ENCODE measurements at regions not wholly inside any gene's neighbourhood (a gene's known extent, or its start where the extent isn't known, plus 50 kb on each side); places are given as distances from the start of the nearest gene placed in this dataset.

GRCh38 chrX:116243039-116243438, 72.5 kb downstream of the AGTR2 start:
- TF ChIP-seq EZH2 (IDR thresholded peaks at IDR 0.05; ENCODE audit: low read length) = no peak
- TF ChIP-seq CTCF (optimal IDR thresholded peaks at IDR 0.05 in 1 of 3, IDR thresholded peaks at IDR 0.05 in 1 of 3, conservative IDR thresholded peaks at IDR 0.05 in 1 of 3; ENCODE audit: extremely low read depth in 1 of 3, insufficient read depth in 2 of 3, low read length in 3 of 3) = no peak
- dilution Hi-C loops (cut with MboI; ENCODE audit: extremely low pct_ligation_motif_present, low sequenced_read_pairs) = no loop called here
- Histone ChIP-seq H3K27me3 (ENCODE audit: control insufficient read depth, extremely low read depth, insufficient read depth, low read length) (no peaks in the 10 kb centered on the region), H3K9ac (ENCODE audit: control insufficient read depth, extremely low read depth, insufficient read depth, low read length) (no peak overlapping the region), H3K9me1 (ENCODE audit: control insufficient read depth, extremely low read depth, insufficient read depth, low read length) (no peaks in the 10 kb centered on the region), H4K20me1 (ENCODE audit: control insufficient read depth, extremely low read depth, insufficient read depth, low read length) (no peaks in the 10 kb centered on the region), H3K79me2 (ENCODE audit: control insufficient read depth, insufficient read depth, low read length) (no peaks in the 10 kb centered on the region), H3K9me3 (ENCODE audit: control insufficient read depth, low read depth, low read length) (no peaks in the 10 kb centered on the region), H3K4me3 (ENCODE audit: control insufficient read depth in 2 of 3, extremely low read depth in 1 of 3, insufficient read depth in 2 of 3, low read depth in 1 of 3, low read length in 3 of 3) (no peak overlapping the region), H2AFZ (ENCODE audit: control insufficient read depth, low read length) (no peak overlapping the region), H3K36me3 (ENCODE audit: control insufficient read depth in 2 of 2, extremely low read depth in 1 of 2, insufficient read depth in 2 of 2, low read length in 2 of 2) (no peaks in the 10 kb centered on the region), H3K4me2 (ENCODE audit: control insufficient read depth, extremely low read depth, insufficient read depth, low read depth, low read length) (no peak overlapping the region), H3K27ac (ENCODE audit: control insufficient read depth, insufficient read depth, low read length) (no peak overlapping the region), H3K4me1 (ENCODE audit: control insufficient read depth, extremely low read depth, insufficient read depth, low read length) (peaks cover 33% of the 10 kb centered on the region)
- DNase-seq (ENCODE audit: low read depth, low spot score) (no peak), FAIRE-seq (no peak)

- TF ChIP-seq CTCF (optimal IDR thresholded peaks at IDR 0.05 in 1 of 3, IDR thresholded peaks at IDR 0.05 in 1 of 3, conservative IDR thresholded peaks at IDR 0.05 in 1 of 3; ENCODE audit: extremely low read depth in 1 of 3, insufficient read depth in 2 of 3, low read length in 3 of 3) (no peak), EZH2 (IDR thresholded peaks at IDR 0.05; ENCODE audit: low read length) (no peak)
- DNase-seq (ENCODE audit: low read depth, low spot score) = no peak
- no peaks in the 10 kb centered on the region for H4K20me1 ChIP-seq (ENCODE audit: control insufficient read depth, extremely low read depth, insufficient read depth, low read length)
- no peak overlapping the region for H3K4me2 ChIP-seq (ENCODE audit: control insufficient read depth, extremely low read depth, insufficient read depth, low read depth, low read length)
- dilution Hi-C loops (cut with MboI; ENCODE audit: extremely low pct_ligation_motif_present, low sequenced_read_pairs) = no loop called here
- peak; percentile 48 for FAIRE-seq
- no peak overlapping the region for H3K9ac ChIP-seq (ENCODE audit: control insufficient read depth, extremely low read depth, insufficient read depth, low read length)
- H3K27ac ChIP-seq (ENCODE audit: control insufficient read depth, insufficient read depth, low read length) = no peak overlapping the region
- no peaks in the 10 kb centered on the region for H3K36me3 ChIP-seq (ENCODE audit: control insufficient read depth in 2 of 2, extremely low read depth in 1 of 2, insufficient read depth in 2 of 2, low read length in 2 of 2)
- H3K9me1 ChIP-seq (ENCODE audit: control insufficient read depth, extremely low read depth, insufficient read depth, low read length) = no peaks in the 10 kb centered on the region
- H3K79me2 ChIP-seq (ENCODE audit: control insufficient read depth, insufficient read depth, low read length) = no peaks in the 10 kb centered on the region
- H3K4me3 ChIP-seq (ENCODE audit: control insufficient read depth in 2 of 3, extremely low read depth in 1 of 3, insufficient read depth in 2 of 3, low read depth in 1 of 3, low read length in 3 of 3) = no peak overlapping the region
- H3K4me1 ChIP-seq (ENCODE audit: control insufficient read depth, extremely low read depth, insufficient read depth, low read length) = peaks cover 3% of the 10 kb centered on the region
- H3K9me3 ChIP-seq (ENCODE audit: control insufficient read depth, low read depth, low read length) = no peaks in the 10 kb centered on the region
- H3K27me3 ChIP-seq (ENCODE audit: control insufficient read depth, extremely low read depth, insufficient read depth, low read length) = no peaks in the 10 kb centered on the region
- no peak overlapping the region for H2AFZ ChIP-seq (ENCODE audit: control insufficient read depth, low read length)
Observed at GRCh38 chrX:116246261-116246660, 75.7 kb downstream of the AGTR2 start.
